Putamen (tissue), 1 donor: ENCODE measurements at regions not wholly inside any gene's neighbourhood (a gene's known extent, or its start where the extent isn't known, plus 50 kb on each side); places are given as distances from the start of the nearest gene placed in this dataset.

Source experiments
- DNase-seq: peaks from one replicate; pipeline ENCODE4 v3.0.0-alpha.2; 2016; ENCODE audit warnings: low spot score

GRCh38 chr12:39047539-39048262, 142.3 kb upstream of the CPNE8 start:
- DNase-seq = no peak

DNA sequence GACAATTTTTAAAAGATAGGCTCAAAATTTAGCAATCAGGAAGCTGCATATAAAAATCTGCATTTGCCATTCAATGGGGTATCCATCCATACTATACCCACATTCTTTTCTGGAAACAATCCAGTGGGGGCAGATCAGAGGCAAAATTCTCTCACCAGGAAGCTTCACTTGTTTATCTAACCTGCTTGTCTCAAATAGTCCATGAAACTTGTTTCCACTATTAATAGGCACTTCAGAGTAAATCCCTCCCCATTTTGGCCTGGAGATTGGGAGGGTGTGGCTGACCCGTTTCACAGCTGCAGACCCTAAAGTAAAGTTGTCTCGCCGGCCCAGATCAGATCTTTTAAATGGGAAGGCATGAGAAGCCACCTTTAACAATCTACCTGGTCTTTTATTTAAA, 139.4 kb upstream of the CPNE8 start:
- no peak for DNase-seq

- DNase-seq = no peak
Measured at GRCh38 chr12:39043424-39043822, 138.0 kb upstream of the CPNE8 start.

- DNase-seq = no peak
Measured at GRCh38 chr12:39040275-39040674, 134.9 kb upstream of the CPNE8 start.

GRCh38 chr12:39037115-39037514, 131.7 kb upstream of the CPNE8 start:
- no peak for DNase-seq

- DNase-seq = no peak
Measured at GRCh38 chr12:39036105-39036504, 130.7 kb upstream of the CPNE8 start.

- no peak for DNase-seq
Measured at GRCh38 chr12:39033782-39034181, 128.4 kb upstream of the CPNE8 start.

- no peak for DNase-seq
Measured at GRCh38 chr12:39032448-39032847, 127.1 kb upstream of the CPNE8 start.

DNA sequence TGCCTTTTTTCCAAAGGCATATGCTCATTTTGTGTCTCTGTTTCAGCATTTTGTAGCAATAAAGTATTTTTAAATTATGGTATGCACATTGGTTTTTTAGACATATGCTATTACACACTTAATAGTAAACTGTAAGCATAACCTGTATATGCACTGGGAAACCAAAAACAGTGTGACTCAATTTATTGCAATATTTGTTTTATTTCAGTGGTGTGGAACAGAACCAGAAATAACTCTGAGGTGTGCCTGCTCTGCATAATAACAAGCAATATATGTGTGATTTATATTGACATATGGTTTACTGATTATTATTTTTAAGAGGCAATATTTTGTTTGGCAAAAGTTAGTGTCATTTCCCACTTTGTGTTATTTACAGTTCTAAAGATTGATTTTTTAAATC, 126.6 kb upstream of the CPNE8 start:
- DNase-seq = no peak

- no peak for DNase-seq
Measured at GRCh38 chr12:39028382-39028781, 123.0 kb upstream of the CPNE8 start.

- no peak for DNase-seq
Measured at GRCh38 chr12:39012870-39013269, 107.5 kb upstream of the CPNE8 start.

GRCh38 chr12:39011166-39011565, 105.8 kb upstream of the CPNE8 start:
- no peak for DNase-seq

DNA sequence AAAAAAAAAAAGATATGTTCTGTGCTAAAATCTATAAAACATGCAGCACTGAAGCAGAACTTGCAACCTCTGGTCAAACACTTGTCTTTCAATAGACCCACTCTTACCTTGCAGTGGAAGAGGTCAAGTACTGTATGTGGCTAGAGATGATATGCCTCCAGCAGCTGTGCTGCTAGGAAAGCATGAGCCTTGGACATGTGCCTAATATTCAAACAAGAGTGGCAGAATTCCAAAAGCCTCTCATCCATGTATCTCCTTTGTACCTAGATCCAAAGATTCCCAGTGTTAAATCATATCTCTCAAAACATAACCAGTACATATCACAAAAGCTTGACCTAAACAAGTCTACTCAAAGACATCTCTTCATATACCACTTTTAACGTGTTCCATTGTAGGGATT, 105.0 kb upstream of the CPNE8 start:
- DNase-seq = no peak

GRCh38 chr12:39007619-39008018, 102.2 kb upstream of the CPNE8 start:
- DNase-seq = no peak

DNA sequence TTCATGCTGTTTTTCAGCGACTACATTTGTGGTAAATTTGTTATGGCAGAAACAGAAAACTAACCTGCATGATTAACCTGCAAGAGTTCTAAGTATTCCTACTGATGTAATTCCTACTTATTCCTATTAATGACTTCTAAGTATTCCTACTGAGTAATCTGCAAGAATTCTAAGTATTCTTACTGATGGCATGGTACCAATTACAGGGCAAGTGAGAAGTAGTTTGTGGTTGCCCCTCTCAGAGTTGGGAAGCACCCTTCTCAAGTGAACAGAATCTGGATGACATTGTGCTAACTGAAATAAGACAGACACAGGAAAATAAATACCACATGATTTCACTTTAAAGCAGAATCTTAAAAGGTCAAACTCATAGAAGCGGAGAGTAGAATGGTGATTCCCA, 100.9 kb upstream of the CPNE8 start:
- DNase-seq = no peak

DNA sequence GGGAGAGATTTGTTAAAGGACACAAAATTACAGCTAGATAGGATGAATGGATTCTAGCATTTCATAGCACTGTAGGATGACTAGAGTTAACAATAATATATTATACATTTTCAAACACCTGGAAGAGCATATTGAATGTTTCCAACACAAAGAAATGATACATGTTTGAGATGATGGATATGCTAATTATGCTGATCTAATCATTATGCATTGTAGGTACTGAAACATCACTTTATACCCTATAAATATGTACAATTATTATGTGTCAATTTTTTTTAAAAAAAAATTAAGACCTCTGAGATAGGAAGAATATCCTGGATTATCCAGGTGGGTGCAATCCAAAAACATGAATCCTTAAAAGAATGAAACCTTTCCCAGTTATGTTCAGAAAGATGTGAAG, 100.3 kb upstream of the CPNE8 start:
- no peak for DNase-seq

DNA sequence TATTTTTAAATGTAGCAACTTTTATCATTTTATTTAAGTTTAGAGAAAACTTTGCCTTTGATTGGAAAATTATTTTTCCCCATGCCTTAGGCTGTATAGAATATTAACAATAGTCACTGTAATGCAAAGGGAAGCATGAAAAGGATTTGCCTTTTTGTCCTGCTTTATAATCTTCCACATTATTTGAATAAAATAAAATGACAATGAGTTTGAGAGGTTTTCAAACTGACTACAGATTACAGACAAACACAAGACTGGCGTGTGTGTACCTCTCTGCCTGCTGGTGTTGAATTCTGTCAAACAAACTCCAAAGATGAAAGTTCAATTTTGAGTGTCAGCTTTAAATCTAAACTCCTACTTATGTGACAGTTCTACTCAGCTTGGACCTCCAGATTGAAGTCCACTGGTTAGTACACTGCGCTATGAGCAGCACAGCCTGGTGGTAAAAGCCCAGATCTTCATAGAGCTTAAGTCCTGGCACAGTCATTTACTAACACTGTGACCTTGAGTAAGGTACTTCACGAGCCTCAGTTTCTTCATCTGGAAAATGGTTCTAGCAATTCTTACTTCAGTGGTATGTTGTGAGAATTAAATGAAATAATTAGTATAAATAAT, 98.3 kb upstream of the CPNE8 start:
- DNase-seq = no peak

GRCh38 chr12:39000370-39000769, 95.0 kb upstream of the CPNE8 start:
- DNase-seq = no peak

DNA sequence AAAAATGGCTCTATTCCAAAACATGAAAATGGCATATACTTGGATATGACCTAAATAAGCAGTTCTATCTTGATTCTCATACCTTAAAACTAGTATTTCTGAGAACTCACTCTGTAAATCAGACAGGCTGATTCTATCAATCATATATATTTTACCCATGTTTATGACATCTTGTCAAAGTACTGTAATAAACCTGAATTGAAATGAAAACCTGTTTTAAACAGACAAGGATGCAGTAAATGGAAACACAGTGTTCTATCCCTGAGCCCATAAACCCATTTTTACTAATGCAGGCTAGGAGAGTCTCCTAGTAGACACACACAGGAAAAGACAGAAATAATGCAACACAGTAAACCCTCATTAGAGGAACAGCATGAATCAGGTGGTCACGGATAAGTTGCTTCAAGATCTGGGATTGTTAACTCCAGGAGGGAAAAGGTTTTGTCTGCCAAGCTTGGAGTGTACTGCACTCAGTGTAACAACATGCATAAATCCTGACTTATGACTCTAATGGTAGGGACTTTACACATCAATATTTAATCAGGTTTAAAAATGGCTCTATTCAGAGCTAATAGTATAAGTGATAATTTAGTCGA, 93.6 kb upstream of the CPNE8 start:
- DNase-seq = no peak

GRCh38 chr12:38995249-38995648, 89.9 kb upstream of the CPNE8 start:
- no peak for DNase-seq

- no peak for DNase-seq
Measured at GRCh38 chr12:38985961-38986360, 80.6 kb upstream of the CPNE8 start.

GRCh38 chr12:38984388-38984787, 79.0 kb upstream of the CPNE8 start:
- DNase-seq = no peak

GRCh38 chr12:38983117-38983571, 77.8 kb upstream of the CPNE8 start:
- no peak for DNase-seq

- no peak for DNase-seq
Measured at GRCh38 chr12:38977132-38977531, 71.7 kb upstream of the CPNE8 start.
